GM19463 (cell line): ENCODE measurements at regions not wholly inside any gene's neighbourhood (a gene's known extent, or its start where the extent isn't known, plus 50 kb on each side); places are given as distances from the start of the nearest gene placed in this dataset.

ENCODE experiments used
- ATAC-seq: cut with Tn5 transposase; IDR thresholded peaks from one replicate; pipeline ENCODE4 v1.9.1; 2021; ENCODE audit warnings: mild to moderate bottlenecking, moderate library complexity; ENCODE audit not compliant: unreplicated experiment

GRCh38 chr2:150319658-150320555 lies 167.6 kb downstream of the RND3 start:
- no peak for ATAC-seq

- no peak for ATAC-seq
These were observed 168.4 kb downstream of the RND3 start for GRCh38 chr2:150319085-150319484.

GRCh38 chr2:150312271-150312670 lies 175.2 kb downstream of the RND3 start:
- ATAC-seq, result no peak

GRCh38 chr2:150309311-150310080 lies 178.0 kb downstream of the RND3 start:
- no peak for ATAC-seq

- ATAC-seq, result no peak
These were observed 180.2 kb downstream of the RND3 start for GRCh38 chr2:150307258-150307657.

DNA sequence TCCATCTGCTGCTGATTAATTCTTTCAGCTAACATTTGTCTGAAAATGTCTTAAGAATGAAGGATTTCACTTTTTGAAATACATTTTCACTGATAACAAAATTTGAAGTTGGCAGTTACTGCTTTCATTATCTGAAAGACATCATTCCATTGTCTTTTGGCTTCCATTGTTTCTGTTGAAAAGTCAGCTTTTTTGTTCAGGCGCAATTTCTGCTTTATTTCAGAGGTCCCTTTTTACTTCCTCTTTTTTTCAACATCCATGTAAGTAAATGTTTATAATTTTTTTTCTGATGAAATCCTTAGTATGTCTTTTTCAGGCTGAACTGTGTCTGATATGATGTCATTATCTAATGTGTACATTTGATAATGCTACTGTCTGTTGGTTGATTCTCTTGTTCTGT lies 184.2 kb downstream of the RND3 start:
- no peak for ATAC-seq

DNA sequence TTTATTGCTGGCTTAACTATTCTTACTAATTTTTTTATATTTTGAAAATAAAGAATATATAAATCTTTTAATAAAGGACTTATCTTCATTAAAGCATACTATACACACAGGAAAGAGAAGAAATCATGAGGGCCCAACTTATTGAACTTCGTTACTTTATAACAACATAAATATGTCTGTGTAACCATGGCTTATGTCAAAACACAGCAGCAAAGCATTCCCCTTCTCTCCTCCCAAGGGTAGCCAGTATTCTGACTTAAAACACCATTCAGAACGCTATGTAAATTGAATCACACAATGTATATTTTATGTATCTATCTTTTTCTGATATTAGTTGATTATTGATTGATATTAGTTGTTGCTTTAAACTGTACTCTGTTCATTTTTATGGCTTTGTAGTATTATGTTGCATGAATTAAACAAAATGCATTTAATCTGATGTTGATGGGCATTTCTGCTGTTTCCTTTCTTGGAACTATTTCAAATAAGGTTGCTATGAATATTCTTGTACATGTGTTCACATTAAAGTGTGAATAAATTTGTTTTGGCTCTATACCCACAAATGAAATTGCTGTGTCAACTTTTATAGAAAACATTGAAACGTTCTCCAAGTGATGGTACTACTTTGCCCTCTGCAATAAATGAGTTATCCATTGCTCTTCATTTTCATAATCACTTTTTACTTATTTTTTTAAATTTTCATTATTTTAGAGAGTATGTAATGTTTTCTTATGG lies 188.7 kb downstream of the RND3 start:
- no peak for ATAC-seq

DNA sequence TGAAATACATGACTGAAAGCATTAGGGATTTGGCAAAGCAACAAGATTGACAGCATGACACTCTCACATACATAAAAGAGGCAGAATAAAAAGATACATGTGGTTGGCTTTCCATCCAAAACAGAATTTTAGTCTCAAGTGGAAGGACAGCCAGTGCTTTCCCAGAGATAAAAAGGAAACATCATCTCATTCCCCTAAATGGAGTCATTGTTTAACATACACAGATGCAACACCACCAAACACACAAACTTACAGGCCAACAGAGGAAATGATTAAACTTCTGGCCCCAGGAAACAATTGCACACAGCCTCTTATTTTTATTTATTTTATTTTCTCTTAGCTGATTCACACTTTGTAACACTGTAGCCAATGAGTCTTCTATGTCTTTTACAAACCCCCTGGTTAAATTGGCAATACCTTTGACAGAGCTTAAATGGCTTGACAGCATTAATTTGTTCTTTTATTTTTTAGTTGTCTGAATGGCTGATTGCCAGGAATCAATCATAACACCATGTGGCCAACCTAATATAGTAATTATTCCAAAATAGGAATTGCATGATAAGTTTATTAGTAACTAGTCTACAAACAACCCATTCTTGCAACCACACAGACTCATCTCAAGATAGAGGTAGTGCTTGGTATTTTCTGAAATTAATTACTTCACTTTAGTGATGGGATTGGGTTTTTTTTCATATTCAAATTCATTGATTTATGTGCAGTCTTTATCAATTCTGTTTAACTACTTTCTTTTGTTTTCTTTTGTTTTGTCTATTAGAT lies 190.5 kb downstream of the RND3 start:
- ATAC-seq, result no peak

DNA sequence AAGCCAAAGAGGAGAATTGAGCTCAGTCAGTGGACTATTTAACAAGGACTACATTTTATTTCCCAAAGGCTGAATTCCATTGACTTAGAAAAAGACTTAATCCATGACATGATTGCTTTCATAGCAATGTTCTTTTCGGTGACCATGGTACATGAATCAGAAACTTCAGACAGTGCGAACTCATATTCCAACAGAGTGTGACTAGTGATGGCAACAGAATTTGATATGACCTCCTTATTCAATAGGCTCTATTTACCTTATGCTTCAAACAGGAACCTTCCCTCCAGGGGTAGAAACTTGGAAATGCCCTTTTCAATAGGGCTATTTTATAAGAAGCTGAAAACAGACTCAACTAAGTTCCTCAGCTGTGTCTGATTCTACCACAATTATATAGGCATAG lies 191.9 kb downstream of the RND3 start:
- no peak for ATAC-seq

- no peak for ATAC-seq
These were observed 193.7 kb downstream of the RND3 start for GRCh38 chr2:150293771-150294170.

DNA sequence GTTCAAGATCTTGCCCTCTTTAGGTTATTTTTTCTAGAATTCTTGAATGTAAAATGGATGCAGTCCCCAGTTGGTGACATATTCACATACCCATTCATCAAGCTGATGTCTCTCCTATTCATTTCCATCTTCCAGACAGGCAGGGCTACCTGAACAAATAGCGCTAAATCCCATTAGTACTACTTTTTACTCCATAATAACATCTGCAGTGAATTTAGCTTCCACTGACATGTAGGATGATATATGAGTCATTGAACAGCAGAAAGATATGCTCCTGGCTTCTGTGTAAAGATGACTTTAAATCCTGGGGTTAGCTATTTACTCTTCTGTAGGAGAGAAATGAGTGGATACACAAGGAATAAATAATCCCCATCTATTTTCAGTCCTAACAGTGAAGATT lies 194.7 kb downstream of the RND3 start:
- ATAC-seq, result no peak

- no peak for ATAC-seq
These were observed 195.3 kb downstream of the RND3 start for GRCh38 chr2:150292192-150292591.

DNA sequence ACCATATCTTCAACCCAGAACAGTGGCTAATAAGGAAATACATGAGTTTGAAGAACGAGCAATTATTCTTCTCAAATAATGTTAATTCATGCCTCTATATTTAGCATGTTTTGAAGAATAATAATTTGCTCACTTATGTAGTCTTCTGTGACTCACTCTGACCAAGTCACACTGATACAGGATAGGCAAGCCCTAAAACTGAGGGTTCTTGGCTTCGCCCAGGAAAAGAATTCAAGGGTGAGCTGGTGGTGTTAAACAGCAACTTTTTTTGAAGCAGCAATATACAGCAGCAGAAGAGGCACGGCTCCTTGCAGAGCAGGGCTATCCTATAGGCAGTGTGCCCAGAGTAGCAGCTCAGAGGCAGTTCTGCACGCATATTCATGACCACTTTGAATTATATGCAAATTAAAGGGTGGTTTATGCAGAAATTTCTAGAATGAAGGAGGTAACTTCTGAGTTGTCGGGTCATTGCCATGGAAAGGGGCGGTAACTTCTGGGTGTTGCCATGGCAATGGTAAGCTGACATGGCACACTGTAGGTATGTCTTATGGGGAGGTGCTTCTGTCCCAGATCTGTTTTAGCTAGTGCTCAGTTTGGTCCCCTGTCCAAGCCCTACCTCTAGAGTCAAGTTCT lies 200.6 kb downstream of the RND3 start:
- no peak for ATAC-seq

DNA sequence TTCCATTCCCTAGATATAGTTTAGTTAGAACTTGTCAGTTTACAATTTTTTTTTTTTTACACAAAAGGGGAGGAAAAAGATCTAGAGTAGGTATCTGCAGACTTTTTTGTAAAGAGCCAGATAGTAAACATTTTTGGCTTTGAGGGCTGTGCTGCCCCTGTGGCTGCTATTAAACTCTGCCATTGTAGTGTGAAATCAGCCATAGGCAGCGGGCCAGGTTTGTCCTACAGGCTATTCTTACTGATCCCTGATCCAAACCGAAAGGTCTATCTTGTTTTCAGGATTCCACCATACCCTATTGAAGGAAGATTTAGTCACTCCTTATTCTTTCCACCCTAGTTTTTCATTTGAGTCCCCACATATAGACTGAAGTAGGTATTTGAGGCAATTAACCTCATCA lies 203.4 kb downstream of the RND3 start:
- ATAC-seq, result no peak

GRCh38 chr2:150282771-150283371 lies 204.6 kb downstream of the RND3 start:
- ATAC-seq, result no peak

DNA sequence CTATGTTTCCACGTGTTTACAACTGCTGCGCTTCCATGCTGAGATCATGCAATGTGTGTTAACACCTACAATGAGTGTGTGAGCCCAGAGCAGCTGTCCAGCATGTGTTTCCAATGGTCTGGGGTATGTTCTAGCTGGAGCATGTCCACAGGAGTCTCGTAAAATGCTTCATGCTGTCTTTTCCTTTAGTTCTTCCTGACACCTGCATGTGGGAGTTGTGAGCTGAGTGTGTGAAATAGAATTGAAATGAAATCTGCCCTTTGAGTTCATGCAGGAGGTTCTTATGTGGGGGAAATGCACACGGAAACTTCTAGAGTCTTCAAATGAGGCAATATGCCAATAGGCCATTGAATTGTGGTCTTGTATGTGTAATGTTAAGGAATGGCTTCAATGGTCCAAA lies 205.1 kb downstream of the RND3 start:
- ATAC-seq, result no peak

DNA sequence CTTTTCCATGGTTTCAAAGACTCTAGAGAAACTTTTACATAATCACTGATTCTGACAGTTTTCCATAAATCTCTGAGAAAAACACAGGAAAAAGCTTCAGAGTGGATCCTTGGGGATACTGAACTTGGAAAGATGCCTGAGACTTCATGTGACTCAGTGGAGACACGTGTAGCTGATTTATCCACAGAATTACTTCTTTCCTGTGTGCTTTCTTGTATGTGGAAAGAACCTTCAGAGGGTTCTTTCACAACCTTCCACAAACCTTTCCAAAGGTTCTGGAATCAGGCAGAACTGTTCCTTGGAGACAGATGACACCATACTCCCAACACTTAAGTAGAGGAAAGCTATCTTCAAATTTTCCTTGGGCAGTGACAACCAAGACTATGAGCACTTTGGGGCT lies 207.2 kb downstream of the RND3 start:
- ATAC-seq, result no peak

DNA sequence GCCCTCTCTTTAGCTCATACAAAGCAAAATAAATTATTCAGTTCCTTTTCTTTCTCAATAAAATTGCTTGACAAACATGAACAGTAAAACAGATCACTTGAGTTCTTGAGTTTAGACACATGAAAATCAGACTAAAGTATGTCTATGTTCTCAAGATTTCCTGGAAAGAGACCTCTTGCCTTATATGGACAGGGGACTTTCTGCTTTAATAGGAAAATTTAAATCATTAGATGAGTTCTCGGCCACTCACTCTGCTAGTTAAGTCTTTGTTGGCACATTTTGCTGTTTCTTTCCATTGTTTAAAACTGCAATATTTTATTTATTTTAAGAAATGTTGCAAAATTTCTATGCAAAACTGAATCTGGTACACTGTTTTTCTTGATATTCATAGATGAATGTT lies 207.8 kb downstream of the RND3 start:
- no peak for ATAC-seq

DNA sequence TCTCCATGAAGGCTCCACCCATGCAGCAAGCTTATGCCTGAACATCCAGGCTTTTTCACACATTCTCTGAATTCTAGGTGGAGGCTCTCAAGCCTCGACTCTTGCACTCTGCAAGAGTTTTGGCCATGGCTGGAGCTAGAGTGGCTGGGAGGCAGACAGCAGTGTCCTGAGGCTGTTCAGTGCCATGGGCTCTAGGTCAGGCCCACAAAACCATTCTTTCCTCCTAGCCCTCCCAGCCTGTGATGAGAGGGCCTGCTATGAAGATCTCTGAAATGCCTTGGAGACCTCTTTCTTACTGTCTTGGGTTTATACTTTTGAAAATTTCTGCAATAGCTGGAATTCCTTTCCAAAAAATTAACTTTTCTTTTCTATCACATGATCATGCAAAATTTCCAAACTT lies 210.7 kb downstream of the RND3 start:
- ATAC-seq, result no peak

- no peak for ATAC-seq
These were observed 213.4 kb downstream of the RND3 start for GRCh38 chr2:150274108-150274507.
